ENCODE measurements at regions not wholly inside any gene's neighbourhood (a gene's known extent, or its start where the extent isn't known, plus 50 kb on each side); places are given as distances from the start of the nearest gene placed in this dataset.

GRCh38 chr10:29757551-29758297 lies 123.0 kb upstream of the SVIL start:
- TF ChIP-seq, protein P1, sequence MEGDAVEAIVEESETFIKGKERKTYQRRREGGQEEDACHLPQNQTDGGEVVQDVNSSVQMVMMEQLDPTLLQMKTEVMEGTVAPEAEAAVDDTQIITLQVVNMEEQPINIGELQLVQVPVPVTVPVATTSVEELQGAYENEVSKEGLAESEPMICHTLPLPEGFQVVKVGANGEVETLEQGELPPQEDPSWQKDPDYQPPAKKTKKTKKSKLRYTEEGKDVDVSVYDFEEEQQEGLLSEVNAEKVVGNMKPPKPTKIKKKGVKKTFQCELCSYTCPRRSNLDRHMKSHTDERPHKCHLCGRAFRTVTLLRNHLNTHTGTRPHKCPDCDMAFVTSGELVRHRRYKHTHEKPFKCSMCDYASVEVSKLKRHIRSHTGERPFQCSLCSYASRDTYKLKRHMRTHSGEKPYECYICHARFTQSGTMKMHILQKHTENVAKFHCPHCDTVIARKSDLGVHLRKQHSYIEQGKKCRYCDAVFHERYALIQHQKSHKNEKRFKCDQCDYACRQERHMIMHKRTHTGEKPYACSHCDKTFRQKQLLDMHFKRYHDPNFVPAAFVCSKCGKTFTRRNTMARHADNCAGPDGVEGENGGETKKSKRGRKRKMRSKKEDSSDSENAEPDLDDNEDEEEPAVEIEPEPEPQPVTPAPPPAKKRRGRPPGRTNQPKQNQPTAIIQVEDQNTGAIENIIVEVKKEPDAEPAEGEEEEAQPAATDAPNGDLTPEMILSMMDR (IDR thresholded peaks at IDR 0.05) = no peak
- TF ChIP-seq ZFX (IDR thresholded peaks at IDR 0.05; ENCODE audit: borderline replicate concordance) = no peak
